ENCODE measurements at regions not wholly inside any gene's neighbourhood (a gene's known extent, or its start where the extent isn't known, plus 50 kb on each side); places are given as distances from the start of the nearest gene placed in this dataset.

GRCh38 chr13:110097013-110097412, 209.9 kb downstream of the COL4A1 start:
- peaks cover 3 to 5% (median 4%) of the 10 kb centered on the region in 4 donors for H3K4me1 ChIP-seq (ENCODE audit: control insufficient read depth in 4 of 4, insufficient read depth in 4 of 4, low read length in 3 of 4)
- no peak overlapping the region for H3K27ac ChIP-seq (ENCODE audit: low read depth in 1 of 2, low read length in 2 of 2)
- no peaks in the 10 kb centered on the region for H3K27me3 ChIP-seq (ENCODE audit: control insufficient read depth in 4 of 4, insufficient read depth in 4 of 4, low read length in 3 of 4)
- no peak for DNase-seq (ENCODE audit: low spot score)
- H3K9me3 ChIP-seq (ENCODE audit: control insufficient read depth in 4 of 4, low read length in 3 of 4): peaks cover 2 to 9% (median 4%) of the 10 kb centered on the region in 4 donors
- no peak overlapping the region for H3K9ac ChIP-seq (ENCODE audit: low read depth in 1 of 2, low read length in 2 of 2)
- no peaks in the 10 kb centered on the region for H3K36me3 ChIP-seq (ENCODE audit: control insufficient read depth in 4 of 4, insufficient read depth in 3 of 4, low read depth in 1 of 4, low read length in 3 of 4)
- no peak for TF ChIP-seq REST (IDR thresholded peaks at IDR 0.05)
- TF ChIP-seq ATF3 (IDR thresholded peaks at IDR 0.05): no peak
- TF ChIP-seq MAX (IDR thresholded peaks at IDR 0.05): no peak
- TF ChIP-seq RXRA (IDR thresholded peaks at IDR 0.05): no peak
- TF ChIP-seq GABPA (IDR thresholded peaks at IDR 0.05 in 1 of 2, conservative IDR thresholded peaks at IDR 0.05 in 1 of 2): no peak
- TF ChIP-seq SP1 (IDR thresholded peaks at IDR 0.05): no peak
- no peak for TF ChIP-seq HNF4A (conservative IDR thresholded peaks at IDR 0.05)
- TF ChIP-seq RAD21 (IDR thresholded peaks at IDR 0.05): no peak
- TF ChIP-seq FOXA2 (IDR thresholded peaks at IDR 0.05): no peak
- no peak for TF ChIP-seq HNF4G (IDR thresholded peaks at IDR 0.05)
- TF ChIP-seq FOXA1 (IDR thresholded peaks at IDR 0.05): no peak
- TF ChIP-seq CTCF (IDR thresholded peaks at IDR 0.05; ENCODE audit: low read depth, low read length, missing input control): no peak
- TF ChIP-seq YY1 (IDR thresholded peaks at IDR 0.05): no peak
- TF ChIP-seq EGR1 (IDR thresholded peaks at IDR 0.05; ENCODE audit: low read depth in 2 of 2): no peak
- TF ChIP-seq ZBTB33 (IDR thresholded peaks at IDR 0.05): no peak
- no peak for TF ChIP-seq JUND (IDR thresholded peaks at IDR 0.05)
- no peak overlapping the region for H3K4me3 ChIP-seq (ENCODE audit: low read depth in 1 of 3, low read length in 3 of 3)
- WGBS: 91% methylated on average over 5 of the region's 5 CpGs

- no peaks in the 10 kb centered on the region for H3K27me3 ChIP-seq (ENCODE audit: control insufficient read depth in 4 of 4, insufficient read depth in 4 of 4, low read length in 3 of 4)
- H3K4me3 ChIP-seq (ENCODE audit: low read depth in 1 of 3, low read length in 3 of 3): no peak overlapping the region
- no peak overlapping the region for H3K9ac ChIP-seq (ENCODE audit: low read depth in 1 of 2, low read length in 2 of 2)
- peaks cover 3 to 5% (median 4%) of the 10 kb centered on the region in 4 donors for H3K4me1 ChIP-seq (ENCODE audit: control insufficient read depth in 4 of 4, insufficient read depth in 4 of 4, low read length in 3 of 4)
- no peak overlapping the region for H3K27ac ChIP-seq (ENCODE audit: low read depth in 1 of 2, low read length in 2 of 2)
- WGBS: 97% methylated on average over 1 of the region's 1 CpG
- no peak for DNase-seq (ENCODE audit: low spot score)
- H3K9me3 ChIP-seq (ENCODE audit: control insufficient read depth in 4 of 4, low read length in 3 of 4): no peaks in the 10 kb centered on the region
- no peaks in the 10 kb centered on the region for H3K36me3 ChIP-seq (ENCODE audit: control insufficient read depth in 4 of 4, insufficient read depth in 3 of 4, low read depth in 1 of 4, low read length in 3 of 4)
- no peak for TF ChIP-seq GABPA (IDR thresholded peaks at IDR 0.05 in 1 of 2, conservative IDR thresholded peaks at IDR 0.05 in 1 of 2)
- no peak for TF ChIP-seq REST (IDR thresholded peaks at IDR 0.05)
- TF ChIP-seq ZBTB33 (IDR thresholded peaks at IDR 0.05): no peak
- TF ChIP-seq FOXA1 (IDR thresholded peaks at IDR 0.05): no peak
Observed at GRCh38 chr13:110092831-110093247, 214.1 kb downstream of the COL4A1 start.
